Endodermal cell (in vitro differentiated cells): ENCODE measurements at regions not wholly inside any gene's neighbourhood (a gene's known extent, or its start where the extent isn't known, plus 50 kb on each side); places are given as distances from the start of the nearest gene placed in this dataset.

Experiments
- DNase-seq: peaks from one replicate; pipeline ENCODE4 v3.0.0-alpha.2; 2017
- H3K27ac ChIP-seq: 2 replicates; pipeline ENCODE4 v1.5.1; 2013; ENCODE audit warnings: mild to moderate bottlenecking, low read depth, low read length, moderate library complexity
- H3K27me3 ChIP-seq: 2 replicates; pipeline ENCODE4 v1.6.1; 2013; ENCODE audit warnings: mild to moderate bottlenecking, low read length, moderate library complexity; ENCODE audit not compliant: insufficient read depth, control insufficient read depth, poor library complexity, severe bottlenecking
- H3K36me3 ChIP-seq: 2 replicates; pipeline ENCODE4 v1.7.0; 2013; ENCODE audit warnings: mild to moderate bottlenecking, low read length, moderate library complexity; ENCODE audit not compliant: control insufficient read depth, insufficient read depth
- H3K4me1 ChIP-seq: one replicate; pipeline ENCODE4 v1.7.0; 2013; ENCODE audit warnings: low read length; ENCODE audit not compliant: control insufficient read depth, insufficient read depth
- H3K4me3 ChIP-seq: 2 replicates; pipeline ENCODE4 v1.5.1; 2013; ENCODE audit warnings: mild to moderate bottlenecking, low read length, moderate library complexity
- H3K9ac ChIP-seq: 2 replicates; pipeline ENCODE4 v1.6.1; 2013; ENCODE audit warnings: mild to moderate bottlenecking, low read length, moderate library complexity; ENCODE audit not compliant: poor library complexity, severe bottlenecking; ENCODE audit errors: extremely low read depth
- H3K9me3 ChIP-seq: 2 replicates; pipeline ENCODE4 v1.6.1; 2013; ENCODE audit warnings: mild to moderate bottlenecking, low read length, moderate library complexity; ENCODE audit not compliant: control insufficient read depth
- H3K27ac Mint-ChIP-seq: 2 replicates; pipeline ENCODE4 v1.8.0; 2020; ENCODE audit warnings: mixed read lengths
- H3K27me3 Mint-ChIP-seq: 2 replicates; pipeline ENCODE4 v1.8.0; 2021; ENCODE audit warnings: mild to moderate bottlenecking, mixed read lengths; ENCODE audit not compliant: insufficient read depth
- H3K36me3 Mint-ChIP-seq: 2 replicates; pipeline ENCODE4 v1.8.0; 2020; ENCODE audit warnings: low read depth, mixed read lengths
- H3K4me1 Mint-ChIP-seq: 2 replicates; pipeline ENCODE4 v1.8.0; 2020; ENCODE audit warnings: mixed read lengths
- H3K4me3 Mint-ChIP-seq: 2 replicates; pipeline ENCODE4 v1.8.0; 2020; ENCODE audit warnings: mild to moderate bottlenecking, moderate library complexity, mixed read lengths
- H3K9me3 Mint-ChIP-seq: 2 replicates; pipeline ENCODE4 v1.8.0; 2020; ENCODE audit warnings: mild to moderate bottlenecking, mixed read lengths
- CTCF ChIP-seq: fragments of 200-600 bp; sonication (generic); conservative IDR thresholded peaks from 2 replicates; pipeline ENCODE4 v1.5.0; 2021; ENCODE audit warnings: antibody characterized with exemption, mild to moderate bottlenecking
- WGBS, 2 experiments: methylation state at CpG; one replicate each; pipeline versions ENCODE4 v1.1.5 to v1.1.7; 2013; ENCODE audit warnings: missing lambda C conversion rate in 2 of 2, mixed read lengths in 1 of 2; ENCODE audit not compliant: insufficient coverage in 1 of 2, insufficient read length in 1 of 2; 5-methylcytosine and 5-hydroxymethylcytosine counted together

- Mint-ChIP-seq H3K4me3 (no peak overlapping the region), H3K27me3 (no peaks in the 10 kb centered on the region), H3K4me1 (peaks cover 20% of the 10 kb centered on the region), H3K27ac (no peak overlapping the region), H3K36me3 (peaks cover 3% of the 10 kb centered on the region), H3K9me3 (peaks cover 7% of the 10 kb centered on the region)
- WGBS, 2 experiments, result 27 to 31% methylated on average over 4 to 6 of the region's 6 CpGs
- no peaks in the 10 kb centered on the region for H3K27me3 ChIP-seq
- TF ChIP-seq CTCF, result no peak
- H3K4me1 ChIP-seq, result peaks cover 12% of the 10 kb centered on the region
- peak overlapping the region; percentile 5 for H3K4me3 ChIP-seq
- H3K27ac ChIP-seq, result no peak overlapping the region
- H3K36me3 ChIP-seq, result no peaks in the 10 kb centered on the region
- H3K9ac ChIP-seq, result no peak overlapping the region
- peaks cover 9% of the 10 kb centered on the region for H3K9me3 ChIP-seq
- peak; percentile 53 for DNase-seq
These were observed 869.8 kb upstream of the EPHA7 start for GRCh38 chr6:94289131-94289530.

- 76 to 79% methylated on average over 4 to 5 of the region's 5 CpGs for WGBS, 2 experiments
- no peak for TF ChIP-seq CTCF
- H3K9me3 Mint-ChIP-seq, result no peaks in the 10 kb centered on the region
These were observed 858.8 kb upstream of the EPHA7 start for GRCh38 chr6:94278146-94278545.

GRCh38 chr6:94272327-94272726 is 853.0 kb upstream of the EPHA7 start:
- Mint-ChIP-seq H3K4me3 (no peak overlapping the region), H3K27ac (no peak overlapping the region), H3K27me3 (no peaks in the 10 kb centered on the region), H3K9me3 (no peaks in the 10 kb centered on the region), H3K36me3 (no peaks in the 10 kb centered on the region), H3K4me1 (peaks cover 39% of the 10 kb centered on the region)
- no peaks in the 10 kb centered on the region for H3K27me3 ChIP-seq
- H3K36me3 ChIP-seq, result no peaks in the 10 kb centered on the region
- no peak for DNase-seq
- peaks cover 2% of the 10 kb centered on the region for H3K4me1 ChIP-seq
- no peak overlapping the region for H3K9ac ChIP-seq
- no peak overlapping the region for H3K4me3 ChIP-seq
- H3K9me3 ChIP-seq, result no peaks in the 10 kb centered on the region
- WGBS, 2 experiments, result 77 to 89% methylated on average over 2 of the region's 2 CpGs
- no peak for TF ChIP-seq CTCF
- H3K27ac ChIP-seq, result no peak overlapping the region

More at GRCh38 chr6:94278146-94278545, 858.8 kb upstream of the EPHA7 start:
- no peak overlapping the region for H3K9ac ChIP-seq
- H3K9me3 ChIP-seq, result no peaks in the 10 kb centered on the region
- Mint-ChIP-seq H3K4me1 (peaks cover 25% of the 10 kb centered on the region), H3K4me3 (no peak overlapping the region), H3K36me3 (no peaks in the 10 kb centered on the region), H3K27me3 (no peaks in the 10 kb centered on the region), H3K27ac (no peak overlapping the region)
- no peak overlapping the region for H3K4me3 ChIP-seq
- no peaks in the 10 kb centered on the region for H3K36me3 ChIP-seq
- H3K4me1 ChIP-seq, result peaks cover 9% of the 10 kb centered on the region
- no peak overlapping the region for H3K27ac ChIP-seq
- no peak for DNase-seq
- no peaks in the 10 kb centered on the region for H3K27me3 ChIP-seq
